ENCODE measurements at regions not wholly inside any gene's neighbourhood (a gene's known extent, or its start where the extent isn't known, plus 50 kb on each side); places are given as distances from the start of the nearest gene placed in this dataset.
A peak's percentile ranks its signal among the peaks of the same experiment; 100 is the strongest.

- Mint-ChIP-seq H3K27me3 (ENCODE audit: insufficient read depth) (no peaks in the 10 kb centered on the region; the same call in none of the 2 replicates), H3K36me3 (ENCODE audit: low read depth) (no peaks in the 10 kb centered on the region), H3K4me1 (ENCODE audit: low read depth) (peaks cover 34% of the 10 kb centered on the region), H3K4me3 (no peak overlapping the region), H3K27ac (peak overlapping the region; percentile 70), H3K9me3 (no peaks in the 10 kb centered on the region)
- TF ChIP-seq CTCF (IDR thresholded peaks at IDR 0.05): no peak
- DNase-seq: peak; percentile 52
These were observed 96.5 kb upstream of the CAMK1G start for GRCh38 chr1:209486861-209487593.

- no peak overlapping the region for H3K4me3 Mint-ChIP-seq
- H3K4me1 Mint-ChIP-seq (ENCODE audit: low read depth): peaks cover 38% of the 10 kb centered on the region
- H3K27ac Mint-ChIP-seq: no peak overlapping the region
- peak; percentile 82 for TF ChIP-seq CTCF (IDR thresholded peaks at IDR 0.05)
- peak; percentile 44 for DNase-seq
- no peaks in the 10 kb centered on the region; the same call in 1 of the 2 replicates for H3K27me3 Mint-ChIP-seq (ENCODE audit: insufficient read depth)
- H3K36me3 Mint-ChIP-seq (ENCODE audit: low read depth): peaks cover 6% of the 10 kb centered on the region
- peaks cover 6% of the 10 kb centered on the region for H3K9me3 Mint-ChIP-seq
These were observed 93.5 kb upstream of the CAMK1G start for GRCh38 chr1:209490013-209490412.

GRCh38 chr1:209491031-209491430, 92.5 kb upstream of the CAMK1G start:
- DNase-seq: no peak
- peaks cover 29% of the 10 kb centered on the region for H3K4me1 Mint-ChIP-seq (ENCODE audit: low read depth)
- peaks cover 9% of the 10 kb centered on the region for H3K36me3 Mint-ChIP-seq (ENCODE audit: low read depth)
- H3K9me3 Mint-ChIP-seq: peaks cover 11% of the 10 kb centered on the region
- no peaks in the 10 kb centered on the region for H3K27me3 Mint-ChIP-seq (ENCODE audit: insufficient read depth)
- no peak overlapping the region for H3K27ac Mint-ChIP-seq
- TF ChIP-seq CTCF (IDR thresholded peaks at IDR 0.05): no peak
- no peak overlapping the region for H3K4me3 Mint-ChIP-seq

DNA sequence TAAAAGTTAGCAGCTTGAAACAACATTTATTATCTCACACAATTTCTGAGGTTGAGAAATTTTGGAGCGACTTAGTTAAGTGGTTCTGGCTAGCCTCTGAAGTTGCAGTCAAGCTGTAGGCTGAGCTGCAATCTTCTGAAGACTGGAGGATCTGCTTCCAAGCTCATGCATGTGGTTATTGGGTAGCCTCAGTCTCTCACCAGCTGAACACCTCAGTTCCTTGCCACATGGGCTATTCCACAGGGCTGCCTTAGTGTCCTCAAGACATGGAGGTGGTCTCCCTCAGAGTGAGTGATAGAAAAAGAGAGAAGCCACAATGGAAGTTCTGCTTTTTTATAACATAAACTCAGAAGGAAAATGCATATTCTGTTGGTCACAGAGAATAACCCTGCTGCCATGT, 92.0 kb upstream of the CAMK1G start:
- Mint-ChIP-seq H3K27ac (no peak overlapping the region), H3K4me1 (ENCODE audit: low read depth) (peaks cover 24% of the 10 kb centered on the region), H3K27me3 (ENCODE audit: insufficient read depth) (no peaks in the 10 kb centered on the region), H3K9me3 (peaks cover 13% of the 10 kb centered on the region), H3K4me3 (no peak overlapping the region), H3K36me3 (ENCODE audit: low read depth) (peaks cover 9% of the 10 kb centered on the region)
- no peak for DNase-seq
- TF ChIP-seq CTCF (IDR thresholded peaks at IDR 0.05): no peak

- Mint-ChIP-seq H3K27ac (no peak overlapping the region), H3K36me3 (ENCODE audit: low read depth) (peaks cover 13% of the 10 kb centered on the region), H3K27me3 (ENCODE audit: insufficient read depth) (no peaks in the 10 kb centered on the region), H3K9me3 (peaks cover 17% of the 10 kb centered on the region), H3K4me3 (no peak overlapping the region), H3K4me1 (ENCODE audit: low read depth) (peaks cover 20% of the 10 kb centered on the region)
- no peak for TF ChIP-seq CTCF (IDR thresholded peaks at IDR 0.05)
- DNase-seq: no peak
These were observed 91.6 kb upstream of the CAMK1G start for GRCh38 chr1:209491897-209492296.

All from HFFc6 (cell line).